GM12872 (cell line): ENCODE measurements at regions not wholly inside any gene's neighbourhood (a gene's known extent, or its start where the extent isn't known, plus 50 kb on each side); places are given as distances from the start of the nearest gene placed in this dataset.

Source experiments
- TF ChIP-seq, protein P1 (sequence below): IDR thresholded peaks from 3 replicates; pipeline ENCODE4 v1.5.1; 2011; ENCODE audit warnings: low read depth, mild to moderate bottlenecking, low read length, moderate library complexity; ENCODE audit not compliant: insufficient read depth

DNA sequence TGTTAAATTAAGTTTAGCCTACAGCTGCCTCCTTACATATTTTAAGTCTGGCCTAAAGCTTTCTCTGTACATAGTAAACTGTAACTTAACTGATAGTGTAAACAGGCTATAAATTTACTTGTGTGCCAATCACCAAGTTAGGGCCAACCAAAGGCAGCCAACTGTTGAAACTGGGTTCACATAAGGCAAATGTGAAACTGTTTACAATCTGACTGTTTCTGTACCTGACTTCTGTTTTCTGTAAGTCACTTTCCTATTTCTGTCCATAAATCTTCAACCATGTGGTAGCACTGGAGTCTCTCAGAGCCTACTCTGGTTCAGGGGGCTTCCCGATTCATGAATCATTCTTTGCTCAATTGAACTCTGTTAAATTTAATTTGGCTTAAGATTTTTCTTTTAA, 103.1 kb downstream of the RAP2A start:
- TF ChIP-seq, protein P1, sequence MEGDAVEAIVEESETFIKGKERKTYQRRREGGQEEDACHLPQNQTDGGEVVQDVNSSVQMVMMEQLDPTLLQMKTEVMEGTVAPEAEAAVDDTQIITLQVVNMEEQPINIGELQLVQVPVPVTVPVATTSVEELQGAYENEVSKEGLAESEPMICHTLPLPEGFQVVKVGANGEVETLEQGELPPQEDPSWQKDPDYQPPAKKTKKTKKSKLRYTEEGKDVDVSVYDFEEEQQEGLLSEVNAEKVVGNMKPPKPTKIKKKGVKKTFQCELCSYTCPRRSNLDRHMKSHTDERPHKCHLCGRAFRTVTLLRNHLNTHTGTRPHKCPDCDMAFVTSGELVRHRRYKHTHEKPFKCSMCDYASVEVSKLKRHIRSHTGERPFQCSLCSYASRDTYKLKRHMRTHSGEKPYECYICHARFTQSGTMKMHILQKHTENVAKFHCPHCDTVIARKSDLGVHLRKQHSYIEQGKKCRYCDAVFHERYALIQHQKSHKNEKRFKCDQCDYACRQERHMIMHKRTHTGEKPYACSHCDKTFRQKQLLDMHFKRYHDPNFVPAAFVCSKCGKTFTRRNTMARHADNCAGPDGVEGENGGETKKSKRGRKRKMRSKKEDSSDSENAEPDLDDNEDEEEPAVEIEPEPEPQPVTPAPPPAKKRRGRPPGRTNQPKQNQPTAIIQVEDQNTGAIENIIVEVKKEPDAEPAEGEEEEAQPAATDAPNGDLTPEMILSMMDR = no peak

GRCh38 chr13:97538203-97538602, 104.2 kb downstream of the RAP2A start:
- TF ChIP-seq, protein P1 = no peak

GRCh38 chr13:97539651-97540610, 106.0 kb downstream of the RAP2A start:
- TF ChIP-seq, protein P1 = no peak

DNA sequence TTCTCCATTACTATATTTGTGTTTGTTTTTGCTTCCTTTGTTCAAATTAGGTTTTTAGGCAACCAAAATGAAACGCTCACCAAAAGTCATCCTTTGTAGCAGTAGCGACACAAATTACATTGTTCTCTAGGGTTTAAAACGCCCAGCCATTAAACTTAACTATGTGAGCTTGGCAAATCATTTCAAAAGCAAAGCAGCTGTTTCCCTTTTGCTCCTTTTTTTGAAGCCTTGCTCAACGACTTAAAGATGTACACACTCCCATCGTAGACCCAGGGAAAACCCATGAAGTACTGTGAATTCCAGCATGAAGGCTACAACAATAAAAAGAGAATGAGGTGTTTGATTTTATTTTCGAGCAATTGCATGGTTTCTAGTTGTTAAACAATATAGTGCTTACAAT, 106.7 kb downstream of the RAP2A start:
- TF ChIP-seq, protein P1 = no peak

DNA sequence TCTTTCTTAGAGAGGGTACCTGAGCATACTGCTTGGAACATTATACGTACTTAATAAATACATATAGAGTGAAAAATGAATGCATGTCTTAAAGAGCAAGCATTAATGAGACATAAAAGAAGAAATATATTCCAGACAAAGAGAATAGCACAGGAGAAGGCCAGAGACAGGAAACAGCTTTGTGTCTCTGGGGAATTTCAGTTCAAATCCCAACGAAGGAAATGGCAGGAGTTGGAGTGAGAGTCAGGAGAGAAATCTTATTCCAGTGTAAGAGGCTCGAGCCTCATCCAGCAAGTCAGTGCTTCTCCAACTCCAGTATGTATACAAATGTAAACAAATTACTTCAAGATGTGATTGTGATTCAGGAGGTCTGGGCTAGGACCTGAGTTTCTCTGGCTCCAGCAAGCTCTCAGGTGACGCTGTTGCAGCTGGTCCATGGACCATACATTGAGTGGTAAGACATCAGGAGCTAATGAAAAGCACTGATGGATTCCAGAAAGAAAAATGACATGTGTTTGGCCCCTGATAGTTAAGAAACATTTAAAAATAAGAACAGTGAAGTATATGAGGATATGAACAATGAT, 108.2 kb downstream of the RAP2A start:
- TF ChIP-seq, protein P1 = no peak

- TF ChIP-seq, protein P1 = no peak
Observed at GRCh38 chr13:97544031-97544765, 110.2 kb downstream of the RAP2A start.

- TF ChIP-seq, protein P1 = no peak
Observed at GRCh38 chr13:97548138-97548537, 114.2 kb downstream of the RAP2A start.
